T47D (cell line): ENCODE measurements at regions not wholly inside any gene's neighbourhood (a gene's known extent, or its start where the extent isn't known, plus 50 kb on each side); places are given as distances from the start of the nearest gene placed in this dataset.

Source experiments
- DNase-seq, 2 experiments: peaks; one replicate each; pipeline versions ENCODE4 v3.0.0 to v3.0.0-alpha.2; 2011 to 2012; ENCODE audit warnings: low read depth in 1 of 2, low spot score in 1 of 2
- JUND ChIP-seq: IDR thresholded peaks from 2 replicates; pipeline ENCODE4 v1.6.1; 2012; ENCODE audit warnings: low read depth
- in situ Hi-C: cut with HindIII; loops from 2 replicates; pipeline ENCODE4 v1.10.0; 2016; ENCODE audit warnings: low sequenced_read_pairs, low pct_unique_long_range_greater_than_20kb

- in situ Hi-C loops: no loop called here
- DNase-seq: no peak
- TF ChIP-seq JUND: no peak
Measured at GRCh38 chr7:33706186-33706585, 199.2 kb upstream of the BMPER start.

- no peak for TF ChIP-seq JUND
- in situ Hi-C loops: no loop called here
- DNase-seq: no peak
Measured at GRCh38 chr7:33706771-33707200, 198.6 kb upstream of the BMPER start.

- DNase-seq: no peak
- in situ Hi-C loops: no loop called here
- no peak for TF ChIP-seq JUND
Measured at GRCh38 chr7:33707427-33707826, 197.9 kb upstream of the BMPER start.

GRCh38 chr7:33710608-33711007 is 194.7 kb upstream of the BMPER start:
- no peak for DNase-seq
- in situ Hi-C loops: no loop called here

GRCh38 chr7:33711231-33712019 is 193.9 kb upstream of the BMPER start:
- in situ Hi-C loops: no loop called here

More at GRCh38 chr7:33710608-33711007, 194.7 kb upstream of the BMPER start:
- no peak for TF ChIP-seq JUND

GRCh38 chr7:33712020-33712414 is 193.3 kb upstream of the BMPER start:
- no peak for DNase-seq
- in situ Hi-C loops: no loop called here
- no peak for TF ChIP-seq JUND

More at GRCh38 chr7:33711231-33712019, 193.9 kb upstream of the BMPER start:
- no peak for TF ChIP-seq JUND
- DNase-seq: peak in 1 of 2 experiments; percentile 58

- no peak for DNase-seq
- no peak for TF ChIP-seq JUND
- in situ Hi-C loops: no loop called here
Measured at GRCh38 chr7:33714208-33714607, 191.1 kb upstream of the BMPER start.

- peak; percentile 45 to 82 for DNase-seq
- no peak for TF ChIP-seq JUND
Measured at GRCh38 chr7:33716581-33717477, 188.5 kb upstream of the BMPER start.

GRCh38 chr7:33719059-33719581 is 186.2 kb upstream of the BMPER start:
- no peak for TF ChIP-seq JUND
- in situ Hi-C loops: no loop called here
- no peak for DNase-seq

More at GRCh38 chr7:33716581-33717477, 188.5 kb upstream of the BMPER start:
- in situ Hi-C loops: no loop called here

GRCh38 chr7:33720139-33720538 is 185.2 kb upstream of the BMPER start:
- TF ChIP-seq JUND: no peak
- DNase-seq: no peak
- in situ Hi-C loops: no loop called here

- in situ Hi-C loops: no loop called here
- DNase-seq: no peak
- no peak for TF ChIP-seq JUND
Measured at GRCh38 chr7:33720870-33721269, 184.5 kb upstream of the BMPER start.

GRCh38 chr7:33721895-33722294 is 183.4 kb upstream of the BMPER start:
- in situ Hi-C loops: no loop called here
- no peak for TF ChIP-seq JUND
- DNase-seq: no peak

- DNase-seq: no peak
- in situ Hi-C loops: no loop called here
- TF ChIP-seq JUND: no peak
Measured at GRCh38 chr7:33722383-33723101, 182.8 kb upstream of the BMPER start.
